Osteocyte (in vitro differentiated cells): ENCODE measurements at regions not wholly inside any gene's neighbourhood (a gene's known extent, or its start where the extent isn't known, plus 50 kb on each side); places are given as distances from the start of the nearest gene placed in this dataset.

Experiments
- DNase-seq: peaks from one replicate; pipeline ENCODE4 v3.0.0; 2021; ENCODE audit warnings: mixed read lengths; ENCODE audit not compliant: unreplicated experiment; ENCODE audit errors: extremely low spot score
- H3K27ac Mint-ChIP-seq: one replicate; pipeline ENCODE4 v1.8.0; 2021; ENCODE audit warnings: mild to moderate bottlenecking, mixed read lengths; ENCODE audit not compliant: unreplicated experiment
- H3K27me3 Mint-ChIP-seq: one replicate; pipeline ENCODE4 v1.8.0; 2021; ENCODE audit warnings: mixed read lengths; ENCODE audit not compliant: unreplicated experiment
- H3K36me3 Mint-ChIP-seq: one replicate; pipeline ENCODE4 v1.8.0; 2021; ENCODE audit warnings: mixed read lengths; ENCODE audit not compliant: unreplicated experiment
- H3K4me1 Mint-ChIP-seq: one replicate; pipeline ENCODE4 v1.8.0; 2021; ENCODE audit warnings: mixed read lengths; ENCODE audit not compliant: unreplicated experiment
- H3K4me3 Mint-ChIP-seq: one replicate; pipeline ENCODE4 v1.8.0; 2021; ENCODE audit warnings: mild to moderate bottlenecking, moderate library complexity, mixed read lengths; ENCODE audit not compliant: unreplicated experiment
- H3K9me3 Mint-ChIP-seq: one replicate; pipeline ENCODE4 v1.8.0; 2021; ENCODE audit warnings: mixed read lengths; ENCODE audit not compliant: unreplicated experiment
- CTCF ChIP-seq: fragments of 200-600 bp; sonication (generic); IDR thresholded peaks from 2 replicates; pipeline ENCODE4 v1.5.0; 2021; ENCODE audit warnings: antibody characterized with exemption, mild to moderate bottlenecking, moderate library complexity

- no peak overlapping the region for H3K4me3 Mint-ChIP-seq
- no peak for DNase-seq
- no peak for TF ChIP-seq CTCF
- H3K27ac Mint-ChIP-seq: no peak overlapping the region
- no peaks in the 10 kb centered on the region for H3K4me1 Mint-ChIP-seq
- no peaks in the 10 kb centered on the region for H3K27me3 Mint-ChIP-seq
- peaks cover 21% of the 10 kb centered on the region for H3K9me3 Mint-ChIP-seq
- H3K36me3 Mint-ChIP-seq: no peaks in the 10 kb centered on the region
Measured at GRCh38 chr5:99386406-99387077, 457.7 kb upstream of the CHD1 start.

- H3K27ac Mint-ChIP-seq: no peak overlapping the region
- H3K27me3 Mint-ChIP-seq: no peaks in the 10 kb centered on the region
- no peak for TF ChIP-seq CTCF
- DNase-seq: no peak
- H3K4me3 Mint-ChIP-seq: no peak overlapping the region
- H3K4me1 Mint-ChIP-seq: no peaks in the 10 kb centered on the region
- H3K9me3 Mint-ChIP-seq: peaks cover 20% of the 10 kb centered on the region
- H3K36me3 Mint-ChIP-seq: no peaks in the 10 kb centered on the region
Measured at GRCh38 chr5:99379187-99379586, 450.4 kb upstream of the CHD1 start.

- H3K4me3 Mint-ChIP-seq: no peak overlapping the region
- no peak overlapping the region for H3K27ac Mint-ChIP-seq
- no peaks in the 10 kb centered on the region for H3K36me3 Mint-ChIP-seq
- H3K9me3 Mint-ChIP-seq: peaks cover 15% of the 10 kb centered on the region
- no peaks in the 10 kb centered on the region for H3K4me1 Mint-ChIP-seq
- no peak for TF ChIP-seq CTCF
- no peak for DNase-seq
- no peaks in the 10 kb centered on the region for H3K27me3 Mint-ChIP-seq
Measured at GRCh38 chr5:99378443-99378842, 449.6 kb upstream of the CHD1 start.

- Mint-ChIP-seq H3K36me3 (no peaks in the 10 kb centered on the region), H3K9me3 (no peaks in the 10 kb centered on the region), H3K4me3 (no peak overlapping the region), H3K4me1 (no peaks in the 10 kb centered on the region), H3K27ac (no peak overlapping the region), H3K27me3 (no peaks in the 10 kb centered on the region)
- DNase-seq: no peak
- TF ChIP-seq CTCF: no peak
Measured at GRCh38 chr5:99369797-99370593, 441.2 kb upstream of the CHD1 start.

- no peak for TF ChIP-seq CTCF
- H3K27ac Mint-ChIP-seq: no peak overlapping the region
- H3K4me1 Mint-ChIP-seq: no peaks in the 10 kb centered on the region
- no peaks in the 10 kb centered on the region for H3K27me3 Mint-ChIP-seq
- H3K4me3 Mint-ChIP-seq: no peak overlapping the region
- H3K9me3 Mint-ChIP-seq: no peaks in the 10 kb centered on the region
- no peak for DNase-seq
- no peaks in the 10 kb centered on the region for H3K36me3 Mint-ChIP-seq
Measured at GRCh38 chr5:99368726-99369125, 439.9 kb upstream of the CHD1 start.
